DND-41 (cell line): ENCODE measurements at regions not wholly inside any gene's neighbourhood (a gene's known extent, or its start where the extent isn't known, plus 50 kb on each side); places are given as distances from the start of the nearest gene placed in this dataset.

Source experiments
- ATAC-seq: fragments of 200-7000 bp; cut with Tn5 transposase; 3 replicates; pipeline ENCODE4 v1.9.1; 2021; ENCODE audit warnings: low read depth; ENCODE audit not compliant: insufficient read depth
- DNase-seq: peaks from one replicate; pipeline ENCODE4 v3.0.0-alpha.2; 2020
- H2AFZ ChIP-seq: 2 replicates; pipeline ENCODE4 v1.6.0; 2012; ENCODE audit warnings: low read depth, low read length
- H3K27ac ChIP-seq: 2 replicates; pipeline ENCODE4 v1.5.1; 2012; ENCODE audit warnings: low read length, inconsistent platforms
- H3K27me3 ChIP-seq: fragments of 200-600 bp; sonication (generic); 2 replicates; pipeline ENCODE4 v1.6.0; 2012; ENCODE audit warnings: low read length, mild to moderate bottlenecking, inconsistent platforms; ENCODE audit not compliant: insufficient read depth, poor library complexity
- H3K36me3 ChIP-seq: 2 replicates; pipeline ENCODE4 v1.5.1; 2012; ENCODE audit warnings: low read length, inconsistent platforms; ENCODE audit not compliant: insufficient read depth
- H3K4me1 ChIP-seq: 2 replicates; pipeline ENCODE4 v1.5.1; 2012; ENCODE audit warnings: mild to moderate bottlenecking, low read length; ENCODE audit not compliant: insufficient read depth
- H3K4me2 ChIP-seq: 2 replicates; pipeline ENCODE4 v1.6.0; 2012; ENCODE audit warnings: mild to moderate bottlenecking, moderate library complexity, low read length, inconsistent platforms; ENCODE audit not compliant: insufficient read depth
- H3K4me3 ChIP-seq, 2 experiments: fragments of 200-600 bp in 1 of 2; shearing (Covaris generic) in 1 of 2; 2 replicates each; pipeline ENCODE4 v1.5.1; 2012 to 2016; ENCODE audit warnings: inconsistent platforms in 2 of 2, low read length in 2 of 2, mild to moderate bottlenecking in 2 of 2, low read depth in 1 of 2, moderate library complexity in 1 of 2
- H3K79me2 ChIP-seq: 2 replicates; pipeline ENCODE4 v1.6.0; 2012; ENCODE audit warnings: low read length, inconsistent platforms; ENCODE audit not compliant: insufficient read depth
- H3K9ac ChIP-seq: 2 replicates; pipeline ENCODE4 v1.6.0; 2012; ENCODE audit warnings: low read depth, mild to moderate bottlenecking, inconsistent platforms, low read length, moderate library complexity
- H3K9me3 ChIP-seq: 2 replicates; pipeline ENCODE4 v1.5.1; 2012; ENCODE audit warnings: low read length, moderate library complexity, mild to moderate bottlenecking, inconsistent platforms; ENCODE audit not compliant: insufficient read depth, severe bottlenecking
- H4K20me1 ChIP-seq: 2 replicates; pipeline ENCODE4 v1.6.0; 2012; ENCODE audit warnings: low read length; ENCODE audit not compliant: insufficient read depth
- CTCF ChIP-seq: IDR thresholded peaks from 2 replicates; pipeline ENCODE4 v1.5.1; 2012; ENCODE audit warnings: borderline replicate concordance, low read length, moderate library complexity, mild to moderate bottlenecking; ENCODE audit not compliant: poor library complexity, severe bottlenecking; ENCODE audit errors: extremely low read depth
- EZH2 ChIP-seq: IDR thresholded peaks from 3 replicates; pipeline ENCODE4 v1.6.1; 2012; ENCODE audit warnings: borderline replicate concordance, low read depth, mild to moderate bottlenecking, moderate library complexity, low read length, inconsistent platforms; ENCODE audit not compliant: severe bottlenecking

- no peaks in the 10 kb centered on the region for H3K9me3 ChIP-seq
- no peaks in the 10 kb centered on the region for H3K4me1 ChIP-seq
- no peak for ATAC-seq
- DNase-seq = no peak
- no peaks in the 10 kb centered on the region for H3K79me2 ChIP-seq
- TF ChIP-seq CTCF = no peak
- no peak for TF ChIP-seq EZH2
- no peak overlapping the region for H3K4me2 ChIP-seq
- H2AFZ ChIP-seq = no peak overlapping the region
- H3K27ac ChIP-seq = no peak overlapping the region
- no peaks in the 10 kb centered on the region for H4K20me1 ChIP-seq
- H3K9ac ChIP-seq = no peak overlapping the region
- no peaks in the 10 kb centered on the region for H3K27me3 ChIP-seq
- no peaks in the 10 kb centered on the region for H3K36me3 ChIP-seq
- no peak overlapping the region for H3K4me3 ChIP-seq
Measured at GRCh38 chr16:60027351-60027750, 1293.2 kb upstream of the GOT2 start.

GRCh38 chr16:60013076-60013475, 1279.0 kb upstream of the GOT2 start:
- no peaks in the 10 kb centered on the region for H3K36me3 ChIP-seq
- TF ChIP-seq CTCF (no peak), EZH2 (no peak)
- H3K4me1 ChIP-seq = no peaks in the 10 kb centered on the region
- DNase-seq (no peak), ATAC-seq (no peak)
- no peaks in the 10 kb centered on the region for H3K9me3 ChIP-seq
- H2AFZ ChIP-seq = no peak overlapping the region
- H3K4me3 ChIP-seq = no peak overlapping the region
- H4K20me1 ChIP-seq = no peaks in the 10 kb centered on the region
- H3K27me3 ChIP-seq = no peaks in the 10 kb centered on the region
- no peak overlapping the region for H3K9ac ChIP-seq
- H3K79me2 ChIP-seq = no peaks in the 10 kb centered on the region
- H3K27ac ChIP-seq = no peak overlapping the region
- no peak overlapping the region for H3K4me2 ChIP-seq

GRCh38 chr16:60001523-60001922, 1267.4 kb upstream of the GOT2 start:
- H3K4me1 ChIP-seq = no peaks in the 10 kb centered on the region
- no peak for ATAC-seq
- TF ChIP-seq CTCF = no peak
- no peak for TF ChIP-seq EZH2

GRCh38 chr16:59997706-59998105, 1263.6 kb upstream of the GOT2 start:
- Histone ChIP-seq H3K27ac (no peak overlapping the region), H3K9ac (no peak overlapping the region), H2AFZ (no peak overlapping the region), H3K27me3 (no peaks in the 10 kb centered on the region), H3K4me2 (no peak overlapping the region), H3K4me3 (no peak overlapping the region), H3K9me3 (peaks cover 3% of the 10 kb centered on the region), H3K36me3 (no peaks in the 10 kb centered on the region), H3K79me2 (no peaks in the 10 kb centered on the region), H3K4me1 (no peaks in the 10 kb centered on the region), H4K20me1 (no peaks in the 10 kb centered on the region)
- TF ChIP-seq EZH2 (no peak), CTCF (no peak)
- ATAC-seq (no peak), DNase-seq (no peak)

More at GRCh38 chr16:60001523-60001922, 1267.4 kb upstream of the GOT2 start:
- Histone ChIP-seq H3K4me3 (no peak overlapping the region), H4K20me1 (no peaks in the 10 kb centered on the region), H2AFZ (no peak overlapping the region), H3K36me3 (no peaks in the 10 kb centered on the region), H3K79me2 (no peaks in the 10 kb centered on the region), H3K27me3 (no peaks in the 10 kb centered on the region), H3K9me3 (peaks cover 3% of the 10 kb centered on the region), H3K4me2 (no peak overlapping the region), H3K9ac (no peak overlapping the region), H3K27ac (no peak overlapping the region)
- no peak for DNase-seq
